ENCODE measurements at regions not wholly inside any gene's neighbourhood (a gene's known extent, or its start where the extent isn't known, plus 50 kb on each side); places are given as distances from the start of the nearest gene placed in this dataset.
A peak's percentile ranks its signal among the peaks of the same experiment; 100 is the strongest.

GRCh38 chr11:91979775-91980174 lies 244.8 kb upstream of the FAT3 start:
- CTCF ChIA-PET: no interaction called here
- Histone ChIP-seq H3K9me3 (ENCODE audit: control insufficient read depth, insufficient read depth, low read length) (peaks cover 9% of the 10 kb centered on the region), H3K36me3 (ENCODE audit: control insufficient read depth, insufficient read depth, low read length) (no peaks in the 10 kb centered on the region), H3K9me1 (ENCODE audit: insufficient read depth, low read length) (no peaks in the 10 kb centered on the region), H2BK20ac (ENCODE audit: low read depth, low read length) (no peak overlapping the region), H3K4me3 (ENCODE audit: insufficient read depth, low read depth, low read length) (no peak overlapping the region), H2AK5ac (ENCODE audit: low read depth, low read length) (no peak overlapping the region), H4K5ac (ENCODE audit: low read depth, low read length) (no peak overlapping the region), H3K4me2 (ENCODE audit: low read depth, low read length) (no peak overlapping the region), H3K56ac (ENCODE audit: extremely low read depth, insufficient read depth, low read length) (no peak overlapping the region), H3K14ac (replicated peaks; ENCODE audit: low read depth, low read length) (no peak overlapping the region), H2AFZ (replicated peaks; ENCODE audit: low read length, poor library complexity) (no peak overlapping the region), H2AK9ac (replicated peaks; ENCODE audit: low read depth, low read length, poor library complexity) (no peak overlapping the region), H3K27me3 (ENCODE audit: control insufficient read depth, insufficient read depth, low read length) (no peaks in the 10 kb centered on the region), H3K18ac (ENCODE audit: low read depth, low read length) (no peak overlapping the region), H3K79me1 (ENCODE audit: low read depth in 1 of 2, low read length in 2 of 2) (no peaks in the 10 kb centered on the region), H2BK5ac (ENCODE audit: low read depth, low read length, poor library complexity, severe bottlenecking) (no peak overlapping the region), H4K91ac (ENCODE audit: insufficient read depth, low read depth, low read length) (no peak overlapping the region), H3K4ac (ENCODE audit: low read depth, low read length) (no peak overlapping the region), H3K27ac (ENCODE audit: insufficient read depth, low read length) (no peak overlapping the region), H4K20me1 (ENCODE audit: insufficient read depth, low read length) (no peaks in the 10 kb centered on the region), H3K4me1 (ENCODE audit: control insufficient read depth, insufficient read depth, low read length) (peaks cover 2% of the 10 kb centered on the region; the same call in 1 of the 2 replicates), H4K8ac (ENCODE audit: low read depth in 2 of 2, low read length in 2 of 2) (no peak overlapping the region), H3K23ac (ENCODE audit: low read depth, low read length) (no peak overlapping the region), H3K9ac (ENCODE audit: low read depth, low read length) (no peak overlapping the region), H2BK15ac (ENCODE audit: low read depth, low read length) (no peak overlapping the region), H2BK120ac (ENCODE audit: low read depth, low read length) (no peak overlapping the region)
- no TSS peak for BruUV-seq (replicated peaks)
- ATAC-seq (ENCODE audit: low read depth): no peak
- POLR2A ChIA-PET (ENCODE audit: unreplicated experiment): no interaction called here
- no CpG with 5 or more reads among the region's 1 CpG for WGBS, 2 experiments (ENCODE audit: extremely low coverage in 2 of 2, insufficient read length in 1 of 2)
- intact Hi-C loops (cut with micrococcal nuclease): no loop called here
- TF ChIP-seq, protein P1, sequence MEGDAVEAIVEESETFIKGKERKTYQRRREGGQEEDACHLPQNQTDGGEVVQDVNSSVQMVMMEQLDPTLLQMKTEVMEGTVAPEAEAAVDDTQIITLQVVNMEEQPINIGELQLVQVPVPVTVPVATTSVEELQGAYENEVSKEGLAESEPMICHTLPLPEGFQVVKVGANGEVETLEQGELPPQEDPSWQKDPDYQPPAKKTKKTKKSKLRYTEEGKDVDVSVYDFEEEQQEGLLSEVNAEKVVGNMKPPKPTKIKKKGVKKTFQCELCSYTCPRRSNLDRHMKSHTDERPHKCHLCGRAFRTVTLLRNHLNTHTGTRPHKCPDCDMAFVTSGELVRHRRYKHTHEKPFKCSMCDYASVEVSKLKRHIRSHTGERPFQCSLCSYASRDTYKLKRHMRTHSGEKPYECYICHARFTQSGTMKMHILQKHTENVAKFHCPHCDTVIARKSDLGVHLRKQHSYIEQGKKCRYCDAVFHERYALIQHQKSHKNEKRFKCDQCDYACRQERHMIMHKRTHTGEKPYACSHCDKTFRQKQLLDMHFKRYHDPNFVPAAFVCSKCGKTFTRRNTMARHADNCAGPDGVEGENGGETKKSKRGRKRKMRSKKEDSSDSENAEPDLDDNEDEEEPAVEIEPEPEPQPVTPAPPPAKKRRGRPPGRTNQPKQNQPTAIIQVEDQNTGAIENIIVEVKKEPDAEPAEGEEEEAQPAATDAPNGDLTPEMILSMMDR (conservative IDR thresholded peaks at IDR 0.05; ENCODE audit: low read depth, low read length): no peak
- no peak for TF ChIP-seq BHLHE40 (IDR thresholded peaks at IDR 0.05; ENCODE audit: low read depth, low read length)
- no peak for TF ChIP-seq MAZ (IDR thresholded peaks at IDR 0.05; ENCODE audit: borderline replicate concordance, low read depth, low read length)
- peak; percentile 48; the same call in 1 of the 2 replicates for TF ChIP-seq CEBPB (IDR thresholded peaks at IDR 0.05; ENCODE audit: low read depth, low read length)
- TF ChIP-seq RFX5 (IDR thresholded peaks at IDR 0.05; ENCODE audit: low read depth, low read length): no peak
- no peak for TF ChIP-seq SMC3 (IDR thresholded peaks at IDR 0.05; ENCODE audit: low read depth, low read length)
- in situ Hi-C loops (cut with MboI; ENCODE audit: low sequenced_read_pairs): no loop called here
- DNase-seq: no peak
- dilution Hi-C loops (cut with HindIII; ENCODE audit: low sequenced_read_pairs, unreplicated experiment): no loop called here

Measured in IMR-90 (cell line).